DND-41 (cell line): ENCODE measurements at regions not wholly inside any gene's neighbourhood (a gene's known extent, or its start where the extent isn't known, plus 50 kb on each side); places are given as distances from the start of the nearest gene placed in this dataset.

Source experiments
- ATAC-seq: fragments of 200-7000 bp; cut with Tn5 transposase; 3 replicates; pipeline ENCODE4 v1.9.1; 2021; ENCODE audit warnings: low read depth; ENCODE audit not compliant: insufficient read depth
- DNase-seq: peaks from one replicate; pipeline ENCODE4 v3.0.0-alpha.2; 2020
- H2AFZ ChIP-seq: 2 replicates; pipeline ENCODE4 v1.6.0; 2012; ENCODE audit warnings: low read depth, low read length
- H3K27ac ChIP-seq: 2 replicates; pipeline ENCODE4 v1.5.1; 2012; ENCODE audit warnings: low read length, inconsistent platforms
- H3K27me3 ChIP-seq: fragments of 200-600 bp; sonication (generic); 2 replicates; pipeline ENCODE4 v1.6.0; 2012; ENCODE audit warnings: low read length, mild to moderate bottlenecking, inconsistent platforms; ENCODE audit not compliant: insufficient read depth, poor library complexity
- H3K36me3 ChIP-seq: 2 replicates; pipeline ENCODE4 v1.5.1; 2012; ENCODE audit warnings: low read length, inconsistent platforms; ENCODE audit not compliant: insufficient read depth
- H3K4me1 ChIP-seq: 2 replicates; pipeline ENCODE4 v1.5.1; 2012; ENCODE audit warnings: mild to moderate bottlenecking, low read length; ENCODE audit not compliant: insufficient read depth
- H3K4me2 ChIP-seq: 2 replicates; pipeline ENCODE4 v1.6.0; 2012; ENCODE audit warnings: mild to moderate bottlenecking, moderate library complexity, low read length, inconsistent platforms; ENCODE audit not compliant: insufficient read depth
- H3K4me3 ChIP-seq, 2 experiments: fragments of 200-600 bp in 1 of 2; shearing (Covaris generic) in 1 of 2; 2 replicates each; pipeline ENCODE4 v1.5.1; 2012 to 2016; ENCODE audit warnings: inconsistent platforms in 2 of 2, low read length in 2 of 2, mild to moderate bottlenecking in 2 of 2, low read depth in 1 of 2, moderate library complexity in 1 of 2
- H3K79me2 ChIP-seq: 2 replicates; pipeline ENCODE4 v1.6.0; 2012; ENCODE audit warnings: low read length, inconsistent platforms; ENCODE audit not compliant: insufficient read depth
- H3K9ac ChIP-seq: 2 replicates; pipeline ENCODE4 v1.6.0; 2012; ENCODE audit warnings: low read depth, mild to moderate bottlenecking, inconsistent platforms, low read length, moderate library complexity
- H3K9me3 ChIP-seq: 2 replicates; pipeline ENCODE4 v1.5.1; 2012; ENCODE audit warnings: low read length, moderate library complexity, mild to moderate bottlenecking, inconsistent platforms; ENCODE audit not compliant: insufficient read depth, severe bottlenecking
- H4K20me1 ChIP-seq: 2 replicates; pipeline ENCODE4 v1.6.0; 2012; ENCODE audit warnings: low read length; ENCODE audit not compliant: insufficient read depth
- CTCF ChIP-seq: IDR thresholded peaks from 2 replicates; pipeline ENCODE4 v1.5.1; 2012; ENCODE audit warnings: borderline replicate concordance, low read length, moderate library complexity, mild to moderate bottlenecking; ENCODE audit not compliant: poor library complexity, severe bottlenecking; ENCODE audit errors: extremely low read depth
- EZH2 ChIP-seq: IDR thresholded peaks from 3 replicates; pipeline ENCODE4 v1.6.1; 2012; ENCODE audit warnings: borderline replicate concordance, low read depth, mild to moderate bottlenecking, moderate library complexity, low read length, inconsistent platforms; ENCODE audit not compliant: severe bottlenecking

- no peak overlapping the region for H2AFZ ChIP-seq
- ATAC-seq (no peak), DNase-seq (no peak)
- no peaks in the 10 kb centered on the region for H3K79me2 ChIP-seq
- no peak overlapping the region for H3K9ac ChIP-seq
- no peak for TF ChIP-seq EZH2
- TF ChIP-seq CTCF, result no peak
- H3K27ac ChIP-seq, result no peak overlapping the region
- H3K4me2 ChIP-seq, result no peak overlapping the region
- H3K36me3 ChIP-seq, result no peaks in the 10 kb centered on the region
- no peaks in the 10 kb centered on the region for H3K9me3 ChIP-seq
- H3K4me1 ChIP-seq, result no peaks in the 10 kb centered on the region
- no peaks in the 10 kb centered on the region for H4K20me1 ChIP-seq
- H3K27me3 ChIP-seq, result no peaks in the 10 kb centered on the region
- no peak overlapping the region for H3K4me3 ChIP-seq
Measured at GRCh38 chr5:173828952-173829351, 59.2 kb upstream of the CPEB4 start.

- Histone ChIP-seq H2AFZ (no peak overlapping the region), H4K20me1 (no peaks in the 10 kb centered on the region), H3K4me2 (no peak overlapping the region), H3K36me3 (no peaks in the 10 kb centered on the region), H3K27ac (no peak overlapping the region), H3K9ac (no peak overlapping the region), H3K9me3 (no peaks in the 10 kb centered on the region), H3K4me1 (no peaks in the 10 kb centered on the region), H3K4me3 (no peak overlapping the region), H3K27me3 (no peaks in the 10 kb centered on the region), H3K79me2 (no peaks in the 10 kb centered on the region)
- TF ChIP-seq EZH2, result no peak
- TF ChIP-seq CTCF, result no peak
- DNase-seq, result no peak
- no peak for ATAC-seq
Measured at GRCh38 chr5:173829826-173830225, 58.3 kb upstream of the CPEB4 start.

GRCh38 chr5:173830421-173830820 is 57.7 kb upstream of the CPEB4 start:
- Histone ChIP-seq H3K36me3 (no peaks in the 10 kb centered on the region), H3K4me3 (no peak overlapping the region), H3K4me1 (no peaks in the 10 kb centered on the region), H3K9me3 (no peaks in the 10 kb centered on the region), H4K20me1 (no peaks in the 10 kb centered on the region), H3K27ac (no peak overlapping the region), H2AFZ (no peak overlapping the region), H3K9ac (no peak overlapping the region), H3K27me3 (no peaks in the 10 kb centered on the region), H3K79me2 (no peaks in the 10 kb centered on the region), H3K4me2 (no peak overlapping the region)
- ATAC-seq (no peak), DNase-seq (no peak)
- TF ChIP-seq EZH2, result no peak

GRCh38 chr5:173831196-173831914 is 56.8 kb upstream of the CPEB4 start:
- H2AFZ ChIP-seq, result no peak overlapping the region
- H3K4me2 ChIP-seq, result no peak overlapping the region
- H3K27me3 ChIP-seq, result no peaks in the 10 kb centered on the region
- ATAC-seq, result no peak
- DNase-seq, result no peak
- TF ChIP-seq EZH2, result no peak
- TF ChIP-seq CTCF, result no peak
- H3K79me2 ChIP-seq, result no peaks in the 10 kb centered on the region
- no peaks in the 10 kb centered on the region for H3K4me1 ChIP-seq
- no peaks in the 10 kb centered on the region for H3K36me3 ChIP-seq
- H4K20me1 ChIP-seq, result no peaks in the 10 kb centered on the region
- H3K9ac ChIP-seq, result no peak overlapping the region
- H3K4me3 ChIP-seq, result no peak overlapping the region
- no peaks in the 10 kb centered on the region for H3K9me3 ChIP-seq
- H3K27ac ChIP-seq, result no peak overlapping the region
